SK-N-SH (cell line): ENCODE measurements at regions not wholly inside any gene's neighbourhood (a gene's known extent, or its start where the extent isn't known, plus 50 kb on each side); places are given as distances from the start of the nearest gene placed in this dataset.

Experiments used
- CTCF ChIA-PET: fragments of 300-600, 350-600 bp; formaldehyde crosslinking; extraction: SDS; loops from one replicate; lab custom pipeline; 2021; lab: Yijun Ruan, JAX
- POLR2A ChIA-PET: fragments of 350-600 bp; sonication (Branson Sonifier 250); formaldehyde crosslinking; extraction: SDS; loops from one replicate; lab custom pipeline; 2020; ENCODE audit warnings: antibody characterized with exemption, inconsistent platforms; lab: Yijun Ruan, JAX
- DNase-seq: peaks from one replicate; pipeline ENCODE4 v3.0.0; 2012
- H2AFZ ChIP-seq: fragments of 200-600 bp; sonication (generic); 2 replicates; pipeline ENCODE4 v1.8.1; 2016; ENCODE audit warnings: antibody characterized with exemption, mild to moderate bottlenecking, low read depth
- H3F3A ChIP-seq: fragments of 200-600 bp; sonication (generic); replicated peaks from 2 replicates; pipeline ENCODE3; 2016; ENCODE audit warnings: antibody characterized with exemption, mild to moderate bottlenecking; ENCODE audit not compliant: insufficient read depth
- H3K27ac ChIP-seq, 2 experiments: fragments of 200-500 bp in 1 of 2; fragments of 200-600 bp in 1 of 2; sonication (Bioruptor generic) in 1 of 2; sonication (generic), shearing (Covaris generic) in 1 of 2; 2 replicates each; pipeline versions ENCODE4 v1.5.1 to v1.6.1; 2014 to 2016; ENCODE audit warnings: low read depth in 2 of 2, inconsistent platforms in 1 of 2, low read length in 1 of 2, mild to moderate bottlenecking in 1 of 2, mixed read lengths in 1 of 2
- H3K27me3 ChIP-seq: fragments of 200-600 bp; sonication (generic), shearing (Covaris generic); 2 replicates; pipeline ENCODE4 v1.6.1; 2016; ENCODE audit warnings: mixed run types; ENCODE audit not compliant: insufficient read depth
- H3K36me3 ChIP-seq, 2 experiments: fragments of 200-500 bp in 1 of 2; fragments of 200-600 bp in 1 of 2; sonication (Bioruptor generic) in 1 of 2; sonication (generic) in 1 of 2; replicated peaks in 1 of 2; 2 replicates each; pipeline versions ENCODE3 to v1.5.1; 2014 to 2016; ENCODE audit warnings: low read length in 1 of 2, mild to moderate bottlenecking in 1 of 2; ENCODE audit not compliant: insufficient read depth in 2 of 2, control insufficient read depth in 1 of 2
- H3K4me1 ChIP-seq, 2 experiments: fragments of 200-500 bp in 1 of 2; fragments of 200-600 bp in 1 of 2; sonication (Bioruptor generic) in 1 of 2; sonication (generic), shearing (Covaris generic) in 1 of 2; 2 replicates each; pipeline versions ENCODE4 v1.5.1 to v1.6.1; 2014 to 2016; ENCODE audit warnings: low read depth in 1 of 2, low read length in 1 of 2, mixed run types in 1 of 2; ENCODE audit not compliant: insufficient read depth in 2 of 2, control insufficient read depth in 1 of 2
- H3K4me2 ChIP-seq: fragments of 200-600 bp; sonication (generic), shearing (Covaris generic); 2 replicates; pipeline ENCODE4 v1.6.1; 2017; ENCODE audit warnings: mixed run types
- H3K4me3 ChIP-seq, 2 experiments: fragments of 200-500 bp in 1 of 2; fragments of 200-600 bp in 1 of 2; sonication (Bioruptor generic) in 1 of 2; sonication (generic), shearing (Covaris generic) in 1 of 2; 2 replicates each; pipeline versions ENCODE4 v1.5.1 to v1.8.1; 2014 to 2016; ENCODE audit warnings: low read depth in 2 of 2, inconsistent platforms in 1 of 2, low read length in 1 of 2, mild to moderate bottlenecking in 1 of 2, mixed read lengths in 1 of 2, moderate library complexity in 1 of 2
- H3K79me2 ChIP-seq: fragments of 200-600 bp; sonication (generic); 2 replicates; pipeline ENCODE4 v1.8.1; 2017; ENCODE audit warnings: mild to moderate bottlenecking; ENCODE audit not compliant: insufficient read depth
- H3K9ac ChIP-seq: fragments of 200-600 bp; sonication (generic); 2 replicates; pipeline ENCODE4 v1.6.1; 2017; ENCODE audit warnings: mixed run types
- H3K9me2 ChIP-seq: fragments of 200-600 bp; sonication (generic); 2 replicates; pipeline ENCODE4 v1.6.1; 2017; ENCODE audit warnings: mixed run types
- H3K9me3 ChIP-seq: fragments of 200-600 bp; sonication (generic); 2 replicates; pipeline ENCODE4 v1.6.1; 2017; ENCODE audit warnings: mixed run types, mild to moderate bottlenecking, moderate library complexity
- H4K20me1 ChIP-seq: fragments of 200-600 bp; sonication (generic); 2 replicates; pipeline ENCODE4 v1.6.1; 2017; ENCODE audit warnings: mild to moderate bottlenecking, mixed run types; ENCODE audit not compliant: insufficient read depth
- CHD2 ChIP-seq: fragments of 150-350 bp; IDR thresholded peaks from 2 replicates; pipeline ENCODE4 v1.6.1; 2018; ENCODE audit warnings: low read length; ENCODE audit not compliant: partially characterized antibody
- CTCF ChIP-seq: fragments of 200-600 bp; sonication (generic); IDR thresholded peaks from 2 replicates; pipeline ENCODE4 v1.6.1; 2017; ENCODE audit warnings: antibody characterized with exemption, mild to moderate bottlenecking, moderate library complexity
- EZH2phosphoT487 ChIP-seq: fragments of 200-600 bp; sonication (generic); IDR thresholded peaks from 2 replicates; pipeline ENCODE4 v1.6.1; 2017; ENCODE audit warnings: low read depth, mixed run types, mild to moderate bottlenecking, antibody characterized with exemption, moderate library complexity, borderline replicate concordance
- FOSL2 ChIP-seq: IDR thresholded peaks from 2 replicates; pipeline ENCODE4 v1.4.0; 2012; ENCODE audit warnings: low read depth, mild to moderate bottlenecking, moderate library complexity, borderline replicate concordance
- GABPA ChIP-seq: IDR thresholded peaks from 2 replicates; pipeline ENCODE4 v1.4.0; 2012; ENCODE audit warnings: low read depth, mild to moderate bottlenecking
- JUND ChIP-seq: IDR thresholded peaks from 2 replicates; pipeline ENCODE4 v1.4.0; 2012
- MAX ChIP-seq: IDR thresholded peaks from 2 replicates; pipeline ENCODE4 v1.4.0; 2012; ENCODE audit warnings: low read depth
- NRF1 ChIP-seq: IDR thresholded peaks from 2 replicates; pipeline ENCODE4 v1.6.1; 2012; ENCODE audit warnings: low read depth, mild to moderate bottlenecking, low read length
- RFX5 ChIP-seq: IDR thresholded peaks from 2 replicates; pipeline ENCODE4 v1.6.1; 2012; ENCODE audit warnings: mild to moderate bottlenecking, improper control_type of control experiment, low read length
- RXRA ChIP-seq: IDR thresholded peaks from 2 replicates; pipeline ENCODE4 v1.4.0; 2012; ENCODE audit warnings: low read depth, mild to moderate bottlenecking, borderline replicate concordance
- SMC3 ChIP-seq: IDR thresholded peaks from 2 replicates; pipeline ENCODE4 v1.6.1; 2012; ENCODE audit warnings: low read depth, low read length, improper control_type of control experiment
- TAF1 ChIP-seq: IDR thresholded peaks from 2 replicates; pipeline ENCODE4 v1.6.1; 2012; ENCODE audit warnings: low read depth, mild to moderate bottlenecking, low read length, moderate library complexity, borderline replicate concordance
- TCF12 ChIP-seq: IDR thresholded peaks from 2 replicates; pipeline ENCODE4 v1.4.0; 2012
- USF1 ChIP-seq: IDR thresholded peaks from 2 replicates; pipeline ENCODE4 v1.4.0; 2012; ENCODE audit warnings: low read depth, borderline replicate concordance
- USF2 ChIP-seq: fragments of 150-350 bp; IDR thresholded peaks from 2 replicates; pipeline ENCODE4 v1.6.1; 2017; ENCODE audit warnings: antibody characterized with exemption, low read length, low read depth, borderline replicate concordance
- YY1 ChIP-seq: IDR thresholded peaks from 2 replicates; pipeline ENCODE4 v1.4.0; 2012; ENCODE audit warnings: low read depth, mild to moderate bottlenecking
- WGBS: methylation state at CpG from one replicate; pipeline ENCODE4 v1.1.6; 2017; ENCODE audit warnings: low lambda C conversion rate; 5-methylcytosine and 5-hydroxymethylcytosine counted together

GRCh38 chr7:120108376-120108775 lies 164.6 kb upstream of the KCND2 start:
- H3K9me3 ChIP-seq: no peaks in the 10 kb centered on the region
- no peaks in the 10 kb centered on the region for H3K79me2 ChIP-seq
- no peaks in the 10 kb centered on the region for H3K4me1 ChIP-seq
- ChIA-PET POLR2A (no interaction called here), CTCF (no interaction called here)
- H3K4me3 ChIP-seq: no peak overlapping the region
- H3F3A ChIP-seq: no peaks in the 10 kb centered on the region
- H4K20me1 ChIP-seq: no peaks in the 10 kb centered on the region
- no peak for TF ChIP-seq CHD2
- H2AFZ ChIP-seq: no peak overlapping the region
- no peak overlapping the region for H3K9ac ChIP-seq
- H3K36me3 ChIP-seq: no peaks in the 10 kb centered on the region
- no peak overlapping the region for H3K27ac ChIP-seq
- no peak for DNase-seq
- H3K27me3 ChIP-seq: no peaks in the 10 kb centered on the region
- H3K9me2 ChIP-seq: no peaks in the 10 kb centered on the region; the same call in 1 of the 2 replicates
- H3K4me2 ChIP-seq: no peak overlapping the region

- no peaks in the 10 kb centered on the region for H3F3A ChIP-seq
- ChIA-PET CTCF (no interaction called here), POLR2A (no interaction called here)
- no peak overlapping the region for H2AFZ ChIP-seq
- no peak overlapping the region for H3K4me3 ChIP-seq
- H3K27me3 ChIP-seq: no peaks in the 10 kb centered on the region
- DNase-seq: no peak
- no peaks in the 10 kb centered on the region; the same call in 1 of the 2 replicates for H3K9me2 ChIP-seq
- no peaks in the 10 kb centered on the region for H4K20me1 ChIP-seq
- no peaks in the 10 kb centered on the region for H3K9me3 ChIP-seq
- no peaks in the 10 kb centered on the region for H3K4me1 ChIP-seq
- no peak overlapping the region for H3K27ac ChIP-seq
- no peaks in the 10 kb centered on the region for H3K36me3 ChIP-seq
- WGBS: 3% methylated on average over 8 of the region's 8 CpGs
- no peak for TF ChIP-seq JUND
- TF ChIP-seq, all 33 proteins: peak for 0
- no peak overlapping the region for H3K9ac ChIP-seq
- H3K4me2 ChIP-seq: no peak overlapping the region
- H3K79me2 ChIP-seq: no peaks in the 10 kb centered on the region
Observed at GRCh38 chr7:120110169-120110568, 162.8 kb upstream of the KCND2 start.

GRCh38 chr7:120114626-120115025 lies 158.3 kb upstream of the KCND2 start:
- Histone ChIP-seq H3K79me2 (no peaks in the 10 kb centered on the region), H2AFZ (no peak overlapping the region), H3K27ac (no peak overlapping the region), H3K4me3 (no peak overlapping the region), H4K20me1 (no peaks in the 10 kb centered on the region), H3K9me3 (no peaks in the 10 kb centered on the region), H3F3A (no peaks in the 10 kb centered on the region), H3K36me3 (no peaks in the 10 kb centered on the region), H3K9ac (no peak overlapping the region), H3K9me2 (peaks cover 6% of the 10 kb centered on the region; the same call in 1 of the 2 replicates), H3K4me2 (no peak overlapping the region), H3K4me1 (no peaks in the 10 kb centered on the region), H3K27me3 (no peaks in the 10 kb centered on the region)
- 20% methylated on average over 5 of the region's 5 CpGs for WGBS
- DNase-seq: no peak
- ChIA-PET POLR2A (no interaction called here), CTCF (no interaction called here)
- TF ChIP-seq YY1 (no peak), USF2 (no peak), CHD2 (no peak), TAF1 (no peak), EZH2phosphoT487 (no peak), FOSL2 (no peak), TCF12 (no peak), MAX (no peak), GABPA (no peak), USF1 (no peak), NRF1 (no peak), SMC3 (no peak), RFX5 (no peak), CTCF (no peak), JUND (no peak), RXRA (no peak)
